ENCODE measurements at regions not wholly inside any gene's neighbourhood (a gene's known extent, or its start where the extent isn't known, plus 50 kb on each side); places are given as distances from the start of the nearest gene placed in this dataset.
"Not testable (repeated sequence)": the region's sequence is repeated elsewhere in the genome, so short reads cannot be mapped to it uniquely, and the experiment has no call there.

- DNase-seq: no peak
Observed at GRCh38 chr18:60319129-60319528, 53.4 kb downstream of the MC4R start.

- no peak for DNase-seq
Observed at GRCh38 chr18:60311676-60312360, 60.8 kb downstream of the MC4R start.

GRCh38 chr18:60295674-60296073 is 76.9 kb downstream of the MC4R start:
- DNase-seq: no peak

- no peak for DNase-seq
Observed at GRCh38 chr18:60292186-60292585, 80.4 kb downstream of the MC4R start.

- no peak for DNase-seq
Observed at GRCh38 chr18:60279391-60279790, 93.2 kb downstream of the MC4R start.

- DNase-seq: no peak
Observed at GRCh38 chr18:60277855-60278480, 94.6 kb downstream of the MC4R start.

- DNase-seq: no peak
Observed at GRCh38 chr18:60267391-60268058, 105.0 kb downstream of the MC4R start.

- no peak for DNase-seq
Observed at GRCh38 chr18:60266558-60266957, 106.0 kb downstream of the MC4R start.

- no peak for DNase-seq
Observed at GRCh38 chr18:60259052-60259681, 113.4 kb downstream of the MC4R start.

GRCh38 chr18:60249388-60249787 is 123.2 kb downstream of the MC4R start:
- DNase-seq: no peak

- no peak for DNase-seq
Observed at GRCh38 chr18:60248336-60249330, 123.9 kb downstream of the MC4R start.

- DNase-seq: no peak
Observed at GRCh38 chr18:60247103-60247502, 125.5 kb downstream of the MC4R start.

GRCh38 chr18:60246606-60247005 is 126.0 kb downstream of the MC4R start:
- no peak for DNase-seq

- no peak for DNase-seq
Observed at GRCh38 chr18:60245096-60245495, 127.5 kb downstream of the MC4R start.

GRCh38 chr18:60239024-60239710 is 133.4 kb downstream of the MC4R start:
- not testable (repeated sequence) for DNase-seq

GRCh38 chr18:60235164-60235563 is 137.4 kb downstream of the MC4R start:
- no peak for DNase-seq

GRCh38 chr18:60232541-60232940 is 140.0 kb downstream of the MC4R start:
- DNase-seq: no peak

- no peak for DNase-seq
Observed at GRCh38 chr18:60228609-60229595, 143.7 kb downstream of the MC4R start.

- DNase-seq: no peak
Observed at GRCh38 chr18:60215432-60215831, 157.1 kb downstream of the MC4R start.

GRCh38 chr18:60209042-60209441 is 163.5 kb downstream of the MC4R start:
- DNase-seq: no peak

All from T-helper 1 cell (primary cell).